Lung (tissue), 11 donors: ENCODE measurements at regions not wholly inside any gene's neighbourhood (a gene's known extent, or its start where the extent isn't known, plus 50 kb on each side); places are given as distances from the start of the nearest gene placed in this dataset.

Experiments used
- ATAC-seq: fragments of 200-7000 bp; cut with Tn5 transposase; one replicate; pipeline ENCODE4 v1.9.1; 2020; ENCODE audit warnings: moderate number of reproducible peaks; ENCODE audit not compliant: insufficient read depth, low FRiP score
- DNase-seq, 3 donors: peaks; one replicate each; pipeline ENCODE4 v3.0.0-alpha.2; 2013 to 2017
- H3K27ac ChIP-seq, 2 donors: one replicate each; pipeline ENCODE4 v1.5.1; 2013; ENCODE audit warnings: mild to moderate bottlenecking in 2 of 2, moderate library complexity in 2 of 2, control low read depth in 1 of 2, inconsistent platforms in 1 of 2, low read depth in 1 of 2, low read length in 1 of 2
- H3K27me3 ChIP-seq, 3 donors: one replicate each; pipeline ENCODE4 v1.5.1; 2013; ENCODE audit warnings: low read length in 2 of 3; ENCODE audit not compliant: control insufficient read depth in 3 of 3, insufficient read depth in 3 of 3
- H3K36me3 ChIP-seq, 4 donors: one replicate each; pipeline ENCODE4 v1.5.1; 2013; ENCODE audit warnings: low read length in 4 of 4, mild to moderate bottlenecking in 1 of 4, moderate library complexity in 1 of 4; ENCODE audit not compliant: control insufficient read depth in 4 of 4, insufficient read depth in 4 of 4
- H3K4me1 ChIP-seq, 5 donors: one replicate each; pipeline ENCODE4 v1.5.1; 2013; ENCODE audit warnings: low read length in 5 of 5, mild to moderate bottlenecking in 2 of 5, moderate library complexity in 1 of 5; ENCODE audit not compliant: control insufficient read depth in 5 of 5, insufficient read depth in 5 of 5
- H3K4me3 ChIP-seq: one replicate; pipeline ENCODE4 v1.5.1; 2013; ENCODE audit warnings: mild to moderate bottlenecking, control low read depth, moderate library complexity
- H3K9ac ChIP-seq, 2 donors: one replicate each; pipeline ENCODE4 v1.5.1; 2013; ENCODE audit warnings: low read length in 2 of 2, control low read depth in 1 of 2; ENCODE audit not compliant: insufficient read depth in 1 of 2
- H3K9me3 ChIP-seq, 4 donors: one replicate each; pipeline ENCODE4 v1.5.1; 2013; ENCODE audit warnings: low read length in 3 of 4, mild to moderate bottlenecking in 1 of 4, moderate library complexity in 1 of 4; ENCODE audit not compliant: control insufficient read depth in 4 of 4, insufficient read depth in 3 of 4
- WGBS, 2 donors: extraction: QIAGEN DNeasy Blood & Tissue Kit; methylation state at CpG; one replicate each; pipeline ENCODE4 v1.1.7; 2013; 5-methylcytosine and 5-hydroxymethylcytosine counted together
- TF ChIP-seq, protein P1 (sequence below): IDR thresholded peaks from 2 replicates; pipeline ENCODE4 v1.5.1; 2012; ENCODE audit warnings: mild to moderate bottlenecking; ENCODE audit errors: control extremely low read depth, extremely low read depth
- donor health status: control.
- donor health status: control.
- donor health status: Bipolar disorder and iron deficiency.
- donor health status: healthy.
- donor health status: DM: yes; HTN: yes; CAD: no.

- Histone ChIP-seq H3K4me1 (peaks cover 0 to 14% (median 5%) of the 10 kb centered on the region in 5 donors), H3K9me3 (no peaks in the 10 kb centered on the region), H3K27me3 (no peaks in the 10 kb centered on the region), H3K27ac (no peak overlapping the region), H3K36me3 (no peaks in the 10 kb centered on the region), H3K9ac (no peak overlapping the region), H3K4me3 (no peak overlapping the region)
- ATAC-seq (no peak), DNase-seq (no peak)
- TF ChIP-seq, protein P1, sequence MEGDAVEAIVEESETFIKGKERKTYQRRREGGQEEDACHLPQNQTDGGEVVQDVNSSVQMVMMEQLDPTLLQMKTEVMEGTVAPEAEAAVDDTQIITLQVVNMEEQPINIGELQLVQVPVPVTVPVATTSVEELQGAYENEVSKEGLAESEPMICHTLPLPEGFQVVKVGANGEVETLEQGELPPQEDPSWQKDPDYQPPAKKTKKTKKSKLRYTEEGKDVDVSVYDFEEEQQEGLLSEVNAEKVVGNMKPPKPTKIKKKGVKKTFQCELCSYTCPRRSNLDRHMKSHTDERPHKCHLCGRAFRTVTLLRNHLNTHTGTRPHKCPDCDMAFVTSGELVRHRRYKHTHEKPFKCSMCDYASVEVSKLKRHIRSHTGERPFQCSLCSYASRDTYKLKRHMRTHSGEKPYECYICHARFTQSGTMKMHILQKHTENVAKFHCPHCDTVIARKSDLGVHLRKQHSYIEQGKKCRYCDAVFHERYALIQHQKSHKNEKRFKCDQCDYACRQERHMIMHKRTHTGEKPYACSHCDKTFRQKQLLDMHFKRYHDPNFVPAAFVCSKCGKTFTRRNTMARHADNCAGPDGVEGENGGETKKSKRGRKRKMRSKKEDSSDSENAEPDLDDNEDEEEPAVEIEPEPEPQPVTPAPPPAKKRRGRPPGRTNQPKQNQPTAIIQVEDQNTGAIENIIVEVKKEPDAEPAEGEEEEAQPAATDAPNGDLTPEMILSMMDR, result no peak
Measured at GRCh38 chr5:57816108-57816507, 333.5 kb upstream of the ACTBL2 start.

- Histone ChIP-seq H3K4me1 (no peaks in the 10 kb centered on the region), H3K27ac (no peak overlapping the region), H3K4me3 (no peak overlapping the region), H3K27me3 (no peaks in the 10 kb centered on the region), H3K9ac (no peak overlapping the region), H3K36me3 (no peaks in the 10 kb centered on the region), H3K9me3 (no peaks in the 10 kb centered on the region)
- ATAC-seq (no peak), DNase-seq (no peak)
- WGBS, 2 donors, result 98 to 100% methylated on average over 1 of the region's 1 CpG
- TF ChIP-seq, protein P1, result no peak
Measured at GRCh38 chr5:57805732-57806131, 323.1 kb upstream of the ACTBL2 start.

GRCh38 chr5:57805170-57805569 lies 322.6 kb upstream of the ACTBL2 start:
- Histone ChIP-seq H3K9me3 (no peaks in the 10 kb centered on the region), H3K4me1 (no peaks in the 10 kb centered on the region), H3K27ac (no peak overlapping the region), H3K27me3 (no peaks in the 10 kb centered on the region), H3K9ac (no peak overlapping the region), H3K36me3 (no peaks in the 10 kb centered on the region), H3K4me3 (no peak overlapping the region)
- TF ChIP-seq, protein P1, result no peak
- ATAC-seq (no peak), DNase-seq (no peak)

DNA sequence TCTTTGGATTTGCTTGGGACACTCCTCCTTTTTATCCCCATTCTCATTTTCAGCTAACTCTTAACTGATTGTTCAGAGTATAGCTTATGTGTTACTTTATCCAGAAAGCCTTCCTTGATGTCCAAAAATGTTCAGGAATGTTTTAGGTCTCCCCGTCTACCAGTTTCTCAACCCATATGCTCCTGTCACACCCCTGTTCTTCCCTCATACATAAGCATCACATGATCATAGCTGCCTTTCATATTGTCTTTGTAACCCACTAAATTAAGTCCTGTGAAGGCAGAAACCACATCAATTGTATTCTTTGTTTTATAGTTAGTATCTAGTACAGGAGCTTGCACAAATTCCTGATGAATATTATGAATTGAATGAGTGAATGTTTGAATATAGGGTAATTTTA lies 321.9 kb upstream of the ACTBL2 start:
- no peak for ATAC-seq
- H3K9ac ChIP-seq, result no peak overlapping the region
- 91 to 98% methylated on average over 1 of the region's 1 CpG for WGBS, 2 donors
- H3K36me3 ChIP-seq, result no peaks in the 10 kb centered on the region
- H3K27ac ChIP-seq, result no peak overlapping the region
- no peak for DNase-seq
- no peaks in the 10 kb centered on the region for H3K4me1 ChIP-seq
- TF ChIP-seq, protein P1, result no peak
- H3K4me3 ChIP-seq, result no peak overlapping the region
- no peaks in the 10 kb centered on the region for H3K27me3 ChIP-seq
- no peaks in the 10 kb centered on the region for H3K9me3 ChIP-seq
